Sigmoid colon (tissue), 6 donors: ENCODE measurements at regions not wholly inside any gene's neighbourhood (a gene's known extent, or its start where the extent isn't known, plus 50 kb on each side); places are given as distances from the start of the nearest gene placed in this dataset.

Source experiments
- DNase-seq: peaks from one replicate; pipeline ENCODE4 v3.0.0-alpha.2; 2019
- H3K27ac ChIP-seq, 4 donors: fragments of 200-600 bp; sonication (generic); one replicate each; pipeline ENCODE4 v1.5.1; 2016 to 2019; ENCODE audit warnings: mild to moderate bottlenecking in 1 of 4
- H3K27me3 ChIP-seq, 3 donors: fragments of 200-600 bp; sonication (generic); one replicate each; pipeline ENCODE4 v1.5.1; 2019; ENCODE audit warnings: mild to moderate bottlenecking in 1 of 3
- H3K36me3 ChIP-seq, 4 donors: fragments of 200-600 bp; sonication (generic); one replicate each; pipeline ENCODE4 v1.5.1; 2016 to 2019
- H3K4me1 ChIP-seq, 4 donors: fragments of 200-600 bp; sonication (generic); one replicate each; pipeline ENCODE4 v1.5.1; 2017 to 2019
- H3K4me3 ChIP-seq, 4 donors: fragments of 200-600 bp; sonication (generic); one replicate each; pipeline ENCODE4 v1.5.1; 2017 to 2019; ENCODE audit warnings: mild to moderate bottlenecking in 2 of 4, moderate library complexity in 1 of 4
- H3K9me3 ChIP-seq, 4 donors: fragments of 200-600 bp in 3 of 4; sonication (generic) in 3 of 4; one replicate each; pipeline versions ENCODE4 v1.5.1 to v1.6.1; 2013 to 2019
- CTCF ChIP-seq, 4 experiments: fragments of 450-650 bp in 3 of 4; fragments of 200-600 bp in 1 of 4; IDR thresholded peaks; one replicate each; pipeline ENCODE4 v1.5.1; 2016 to 2019; ENCODE audit warnings: antibody characterized with exemption in 4 of 4, mild to moderate bottlenecking in 3 of 4, moderate library complexity in 2 of 4
- EP300 ChIP-seq, 4 donors: sonication (generic); formaldehyde crosslinking; IDR thresholded peaks; one replicate each; pipeline ENCODE4 v1.6.1; 2017; ENCODE audit warnings: antibody characterized with exemption in 4 of 4
- POLR2A ChIP-seq, 2 donors: fragments of 450-650 bp; IDR thresholded peaks; one replicate each; pipeline ENCODE4 v1.6.1; 2016; ENCODE audit warnings: antibody characterized with exemption in 2 of 2, mild to moderate bottlenecking in 2 of 2, moderate library complexity in 2 of 2
- POLR2AphosphoS5 ChIP-seq, 4 donors: sonication (generic); formaldehyde crosslinking; IDR thresholded peaks; one replicate each; pipeline ENCODE4 v1.6.1; 2017; ENCODE audit warnings: antibody characterized with exemption in 4 of 4
- WGBS, 2 donors: extraction: QIAGEN DNeasy Blood & Tissue Kit; methylation state at CpG; one replicate each; pipeline ENCODE4 v1.1.7; 2013; 5-methylcytosine and 5-hydroxymethylcytosine counted together
- intact Hi-C: fragments of 100-400 bp; cut with DNase I; formaldehyde crosslinking; loops from one replicate; pipeline ENCODE4 v1.15.1; 2023
- donor health status: healthy with polysubstance abuse.
- donor health status: healthy.

GRCh38 chr1:218985424-218985984 lies 188.2 kb upstream of the LYPLAL1 start:
- intact Hi-C loops, result no loop called here
- TF ChIP-seq CTCF (IDR thresholded peaks at IDR 0.05) (no peak), EP300 (IDR thresholded peaks at IDR 0.05) (no peak), POLR2AphosphoS5 (IDR thresholded peaks at IDR 0.05) (no peak), POLR2A (IDR thresholded peaks at IDR 0.05) (no peak)

GRCh38 chr1:218986816-218987215 lies 186.9 kb upstream of the LYPLAL1 start:
- no peaks in the 10 kb centered on the region for H3K36me3 ChIP-seq
- 61 to 92% methylated on average over 3 of the region's 3 CpGs for WGBS, 2 donors
- intact Hi-C loops, result no loop called here

More at GRCh38 chr1:218985424-218985984, 188.2 kb upstream of the LYPLAL1 start:
- 6 to 27% methylated on average over 2 of the region's 2 CpGs for WGBS, 2 donors
- H3K4me1 ChIP-seq, result no peaks in the 10 kb centered on the region
- no peaks in the 10 kb centered on the region for H3K27me3 ChIP-seq
- H3K27ac ChIP-seq, result no peak overlapping the region
- no peak overlapping the region for H3K4me3 ChIP-seq
- no peaks in the 10 kb centered on the region for H3K36me3 ChIP-seq
- DNase-seq, result no peak
- no peaks in the 10 kb centered on the region for H3K9me3 ChIP-seq

GRCh38 chr1:218990019-218990418 lies 183.7 kb upstream of the LYPLAL1 start:
- H3K27me3 ChIP-seq, result no peaks in the 10 kb centered on the region
- WGBS, 2 donors, result 85 to 92% methylated on average over 1 of the region's 1 CpG
- no peaks in the 10 kb centered on the region for H3K9me3 ChIP-seq
- DNase-seq, result no peak
- H3K4me1 ChIP-seq, result no peaks in the 10 kb centered on the region
- TF ChIP-seq POLR2A (IDR thresholded peaks at IDR 0.05), result no peak
- no peak overlapping the region for H3K4me3 ChIP-seq
- H3K36me3 ChIP-seq, result no peaks in the 10 kb centered on the region
- H3K27ac ChIP-seq, result no peak overlapping the region
- intact Hi-C loops, result no loop called here

More at GRCh38 chr1:218986816-218987215, 186.9 kb upstream of the LYPLAL1 start:
- Histone ChIP-seq H3K27me3 (no peaks in the 10 kb centered on the region), H3K27ac (no peak overlapping the region), H3K9me3 (no peaks in the 10 kb centered on the region), H3K4me1 (no peaks in the 10 kb centered on the region), H3K4me3 (no peak overlapping the region)
- TF ChIP-seq POLR2AphosphoS5 (IDR thresholded peaks at IDR 0.05) (no peak), EP300 (IDR thresholded peaks at IDR 0.05) (no peak), POLR2A (IDR thresholded peaks at IDR 0.05) (no peak), CTCF (IDR thresholded peaks at IDR 0.05) (no peak)
- DNase-seq, result no peak

- H3K27ac ChIP-seq, result no peak overlapping the region
These were observed 182.6 kb upstream of the LYPLAL1 start for GRCh38 chr1:218991089-218991488.

GRCh38 chr1:218994615-218995014 lies 179.1 kb upstream of the LYPLAL1 start:
- H3K27me3 ChIP-seq, result no peaks in the 10 kb centered on the region
- H3K9me3 ChIP-seq, result no peaks in the 10 kb centered on the region
- H3K4me1 ChIP-seq, result no peaks in the 10 kb centered on the region
- H3K27ac ChIP-seq, result no peak overlapping the region
- no peaks in the 10 kb centered on the region for H3K36me3 ChIP-seq
- intact Hi-C loops, result no loop called here
- WGBS, 2 donors, result 91 to 92% methylated on average over 1 of the region's 1 CpG
- no peak overlapping the region for H3K4me3 ChIP-seq
- no peak for DNase-seq
- TF ChIP-seq EP300 (IDR thresholded peaks at IDR 0.05), result no peak
- TF ChIP-seq CTCF (IDR thresholded peaks at IDR 0.05), result no peak
- no peak for TF ChIP-seq POLR2A (IDR thresholded peaks at IDR 0.05)
- TF ChIP-seq POLR2AphosphoS5 (IDR thresholded peaks at IDR 0.05), result no peak

More at GRCh38 chr1:218991089-218991488, 182.6 kb upstream of the LYPLAL1 start:
- 89 to 96% methylated on average over 1 of the region's 1 CpG for WGBS, 2 donors
- TF ChIP-seq POLR2A (IDR thresholded peaks at IDR 0.05) (no peak), CTCF (IDR thresholded peaks at IDR 0.05) (no peak), EP300 (IDR thresholded peaks at IDR 0.05) (no peak), POLR2AphosphoS5 (IDR thresholded peaks at IDR 0.05) (no peak)
- intact Hi-C loops, result no loop called here
- no peaks in the 10 kb centered on the region for H3K4me1 ChIP-seq
- no peaks in the 10 kb centered on the region for H3K9me3 ChIP-seq
- H3K4me3 ChIP-seq, result no peak overlapping the region
- no peaks in the 10 kb centered on the region for H3K27me3 ChIP-seq
- no peak for DNase-seq
- H3K36me3 ChIP-seq, result no peaks in the 10 kb centered on the region
